Progenitor cell of endocrine pancreas (in vitro differentiated cells): ENCODE measurements at regions not wholly inside any gene's neighbourhood (a gene's known extent, or its start where the extent isn't known, plus 50 kb on each side); places are given as distances from the start of the nearest gene placed in this dataset.

Source experiments
- DNase-seq: peaks from one replicate; pipeline ENCODE4 v3.0.0; 2021; ENCODE audit warnings: low spot score; ENCODE audit not compliant: unreplicated experiment
- H3K27ac Mint-ChIP-seq: 2 replicates; pipeline ENCODE4 v1.8.0; 2021; ENCODE audit warnings: mild to moderate bottlenecking, moderate library complexity, mixed read lengths
- H3K27me3 Mint-ChIP-seq: 2 replicates; pipeline ENCODE4 v1.8.0; 2021; ENCODE audit warnings: mixed read lengths
- H3K36me3 Mint-ChIP-seq: 2 replicates; pipeline ENCODE4 v1.8.0; 2022; ENCODE audit warnings: mixed read lengths; ENCODE audit not compliant: insufficient read depth
- H3K4me1 Mint-ChIP-seq: 2 replicates; pipeline ENCODE4 v1.8.0; 2021; ENCODE audit warnings: low read depth, mixed read lengths
- H3K4me3 Mint-ChIP-seq: 2 replicates; pipeline ENCODE4 v1.8.0; 2021; ENCODE audit warnings: low read depth, mild to moderate bottlenecking, moderate library complexity, mixed read lengths
- H3K9me3 Mint-ChIP-seq: 2 replicates; pipeline ENCODE4 v1.8.0; 2021; ENCODE audit warnings: low read depth, mixed read lengths
- CTCF ChIP-seq: fragments of 200-600 bp; sonication (generic); IDR thresholded peaks from one replicate; pipeline ENCODE4 v1.5.0; 2021; ENCODE audit warnings: antibody characterized with exemption, mild to moderate bottlenecking; ENCODE audit not compliant: unreplicated experiment

GRCh38 chr12:81950871-81951270 lies 191.7 kb upstream of the PPFIA2 start:
- Mint-ChIP-seq H3K4me1 (no peaks in the 10 kb centered on the region), H3K4me3 (no peak overlapping the region), H3K36me3 (no peaks in the 10 kb centered on the region), H3K27ac (no peak overlapping the region), H3K27me3 (no peaks in the 10 kb centered on the region), H3K9me3 (no peaks in the 10 kb centered on the region)
- no peak for TF ChIP-seq CTCF
- no peak for DNase-seq

- Mint-ChIP-seq H3K27me3 (no peaks in the 10 kb centered on the region), H3K27ac (no peak overlapping the region), H3K9me3 (no peaks in the 10 kb centered on the region), H3K36me3 (no peaks in the 10 kb centered on the region), H3K4me3 (no peak overlapping the region), H3K4me1 (no peaks in the 10 kb centered on the region)
- TF ChIP-seq CTCF: no peak
- no peak for DNase-seq
These were observed 190.7 kb upstream of the PPFIA2 start for GRCh38 chr12:81949841-81950308.

- DNase-seq: no peak
- Mint-ChIP-seq H3K9me3 (no peaks in the 10 kb centered on the region), H3K36me3 (no peaks in the 10 kb centered on the region), H3K27me3 (no peaks in the 10 kb centered on the region), H3K27ac (no peak overlapping the region), H3K4me3 (no peak overlapping the region), H3K4me1 (no peaks in the 10 kb centered on the region)
- TF ChIP-seq CTCF: no peak
These were observed 190.3 kb upstream of the PPFIA2 start for GRCh38 chr12:81949416-81949815.

- DNase-seq: no peak
- Mint-ChIP-seq H3K27ac (no peak overlapping the region), H3K36me3 (no peaks in the 10 kb centered on the region), H3K27me3 (no peaks in the 10 kb centered on the region), H3K4me1 (no peaks in the 10 kb centered on the region), H3K9me3 (no peaks in the 10 kb centered on the region), H3K4me3 (no peak overlapping the region)
- TF ChIP-seq CTCF: no peak
These were observed 185.7 kb upstream of the PPFIA2 start for GRCh38 chr12:81944886-81945285.

- Mint-ChIP-seq H3K9me3 (no peaks in the 10 kb centered on the region), H3K4me3 (no peak overlapping the region), H3K27ac (no peak overlapping the region), H3K4me1 (no peaks in the 10 kb centered on the region), H3K27me3 (no peaks in the 10 kb centered on the region), H3K36me3 (no peaks in the 10 kb centered on the region)
- DNase-seq: no peak
- TF ChIP-seq CTCF: no peak
These were observed 183.4 kb upstream of the PPFIA2 start for GRCh38 chr12:81942594-81942993.
